ENCODE measurements at regions not wholly inside any gene's neighbourhood (a gene's known extent, or its start where the extent isn't known, plus 50 kb on each side); places are given as distances from the start of the nearest gene placed in this dataset.

DNA sequence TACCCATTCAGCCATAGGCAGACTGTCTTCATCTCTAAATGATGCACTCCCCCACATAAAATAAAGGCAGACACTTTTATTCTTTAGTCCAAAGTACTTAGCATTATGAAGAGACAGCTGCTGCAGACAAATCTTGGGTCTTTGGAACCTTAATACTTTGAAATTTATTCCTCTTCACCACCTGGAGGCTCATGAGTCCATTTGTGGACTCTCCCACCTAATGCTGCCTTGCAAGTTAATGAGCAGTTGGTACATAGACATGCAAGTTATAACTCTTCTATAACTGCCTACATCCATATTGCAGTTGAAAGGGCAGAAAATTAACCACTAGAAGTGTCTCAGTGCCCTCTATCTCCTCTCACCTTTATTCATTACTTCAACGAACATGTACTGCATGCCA lies 118.6 kb upstream of the CPEB2 start:
- Histone ChIP-seq H4K20me1 (replicated peaks in 1 of 2; ENCODE audit: control insufficient read depth in 1 of 2, insufficient read depth in 2 of 2, low read length in 2 of 2) (no peaks in the 10 kb centered on the region), H3K14ac (ENCODE audit: insufficient read length) (no peak overlapping the region), H3K9me3 (ENCODE audit: insufficient read depth in 2 of 2, low read depth in 1 of 2, low read length in 1 of 2) (no peaks in the 10 kb centered on the region), H3K56ac (replicated peaks; ENCODE audit: insufficient read length, low read depth, low read length) (no peak overlapping the region), H2BK15ac (ENCODE audit: low read length) (no peak overlapping the region), H3K9ac (replicated peaks in 1 of 4; ENCODE audit: extremely low read depth in 1 of 4, low read depth in 3 of 4, low read length in 3 of 4) (no peak overlapping the region), H2BK12ac (ENCODE audit: low read depth, low read length) (no peak overlapping the region), H4K91ac (replicated peaks; ENCODE audit: insufficient read length, low read length) (no peak overlapping the region), H3K4me3 (ENCODE audit: extremely low read depth in 1 of 4, insufficient read depth in 2 of 4, low read depth in 3 of 4, low read length in 4 of 4) (no peak overlapping the region), H4K8ac (ENCODE audit: extremely low read depth, insufficient read depth, low read length) (no peak overlapping the region), H2BK5ac (ENCODE audit: low read depth, low read length) (no peak overlapping the region), H4K5ac (ENCODE audit: insufficient read length, low read depth, low read length) (no peak overlapping the region), H2BK120ac (replicated peaks; ENCODE audit: low read depth, low read length) (no peak overlapping the region), H3K27ac (ENCODE audit: low read depth, low read length) (no peak overlapping the region), H3K18ac (ENCODE audit: extremely low read depth, low read length) (no peak overlapping the region), H3K79me2 (ENCODE audit: control insufficient read depth in 1 of 2, insufficient read depth in 2 of 2, low read length in 2 of 2) (no peaks in the 10 kb centered on the region), H3K36me3 (ENCODE audit: control insufficient read depth in 2 of 4, insufficient read depth in 4 of 4, low read length in 3 of 4) (no peaks in the 10 kb centered on the region), H2AFZ (ENCODE audit: low read length) (no peak overlapping the region), H2AK5ac (ENCODE audit: low read depth, low read length) (no peak overlapping the region), H3K79me1 (ENCODE audit: low read depth, low read length) (no peaks in the 10 kb centered on the region), H3K23me2 (ENCODE audit: low read depth, low read length) (no peaks in the 10 kb centered on the region; the same call in 1 of the 2 replicates), H3K4me1 (replicated peaks in 1 of 4; ENCODE audit: control insufficient read depth in 3 of 4, insufficient read depth in 4 of 4, low read length in 3 of 4) (no peaks in the 10 kb centered on the region), H3K23ac (ENCODE audit: insufficient read length) (no peak overlapping the region), H3K4me2 (ENCODE audit: insufficient read depth in 1 of 2, low read depth in 2 of 2, low read length in 2 of 2) (no peak overlapping the region), H3K4ac (replicated peaks; ENCODE audit: insufficient read length, low read depth, low read length) (no peak overlapping the region), H3K27me3 (replicated peaks in 1 of 4; ENCODE audit: control insufficient read depth in 3 of 4, extremely low read depth in 1 of 4, insufficient read depth in 3 of 4, low read length in 3 of 4) (peaks cover 0 to 1% (median 0%) of the 10 kb centered on the region in 4 experiments; a peak in 1 of 7 replicates), H2BK20ac (ENCODE audit: low read length) (no peak overlapping the region)
- ChIA-PET CTCF (ENCODE audit: partially characterized antibody) (interaction anchor here (0.8 to 1.8 kb wide), 4 partner anchors 9 to 72 kb away, joined by 3 to 9 read pairs (median 4); no protein-coding TSS in a partner anchor), POLR2A (ENCODE audit: partially characterized antibody) (no interaction called here)
- WGBS, 2 experiments (ENCODE audit: extremely low coverage in 1 of 2, insufficient coverage in 1 of 2, insufficient read length in 1 of 2, insufficient replicate concordance in 2 of 2, low coverage in 1 of 2, low lambda C conversion rate in 2 of 2, missing lambda C conversion rate in 1 of 2): 80% methylated on average over 1 of the region's 1 CpG; no CpG with 5 or more reads in 1 of the 2 experiments
- FAIRE-seq (no peak), DNase-seq (ENCODE audit: low read depth in 1 of 2, low spot score in 2 of 2) (no peak)
- TF ChIP-seq JUND (IDR thresholded peaks at IDR 0.05; ENCODE audit: low read length) (no peak), CEBPB (IDR thresholded peaks at IDR 0.05; ENCODE audit: low read depth, low read length) (no peak), ZNF274 (IDR thresholded peaks at IDR 0.05; ENCODE audit: borderline replicate concordance, extremely low read depth, low read length) (no peak), GABPA (IDR thresholded peaks at IDR 0.05; ENCODE audit: borderline replicate concordance, insufficient read depth, low read length) (no peak), TCF12 (IDR thresholded peaks at IDR 0.05; ENCODE audit: low read depth, low read length) (no peak), PHF8 (conservative IDR thresholded peaks at IDR 0.05; ENCODE audit: low read depth, low read length) (no peak)

Measured in H1 (cell line).